HK-2 (cell line): ENCODE measurements at regions not wholly inside any gene's neighbourhood (a gene's known extent, or its start where the extent isn't known, plus 50 kb on each side); places are given as distances from the start of the nearest gene placed in this dataset.

Source experiments
- DNase-seq: peaks from one replicate; pipeline ENCODE4 v3.0.0-alpha.2; 2018; ENCODE audit not compliant: unreplicated experiment

DNA sequence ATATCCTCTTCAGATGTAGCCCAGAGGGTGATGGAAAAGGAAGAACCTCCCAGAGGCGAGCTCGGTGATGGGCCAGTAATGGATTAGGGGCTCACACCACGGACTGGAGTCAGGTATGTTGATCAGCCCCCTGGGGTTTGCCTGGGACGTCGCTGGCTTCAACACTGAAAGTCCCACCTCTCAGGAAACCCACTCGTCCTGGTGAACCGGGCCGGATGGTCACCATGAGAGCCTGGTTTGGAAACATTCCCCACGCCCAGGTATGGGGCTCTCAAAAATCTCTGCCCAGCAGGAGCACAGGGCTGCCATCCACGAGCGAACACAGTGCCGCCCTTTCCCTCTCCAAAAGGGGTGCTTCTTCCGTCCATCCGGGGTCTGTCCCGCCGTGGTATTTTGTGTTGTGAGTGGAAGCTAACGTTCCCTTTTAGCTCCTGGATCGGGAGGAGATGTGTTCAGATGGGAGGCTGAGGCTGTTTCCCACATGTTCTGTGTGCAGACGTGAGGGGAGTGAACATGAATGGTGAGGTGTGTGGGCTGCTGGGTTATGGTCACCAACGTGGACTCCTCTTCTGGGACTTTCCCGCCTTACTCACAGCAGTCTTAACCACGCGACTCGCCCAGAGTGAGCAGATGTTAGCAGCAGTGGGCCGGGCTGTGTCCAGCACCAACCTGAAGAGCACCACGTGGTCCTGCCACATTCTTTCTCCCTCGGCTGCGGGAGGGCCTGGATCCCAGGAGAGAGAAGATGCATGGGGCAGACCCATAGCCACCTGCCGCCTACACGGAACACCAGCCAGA is 139.2 kb downstream of the KIF26A start:
- no peak for DNase-seq

DNA sequence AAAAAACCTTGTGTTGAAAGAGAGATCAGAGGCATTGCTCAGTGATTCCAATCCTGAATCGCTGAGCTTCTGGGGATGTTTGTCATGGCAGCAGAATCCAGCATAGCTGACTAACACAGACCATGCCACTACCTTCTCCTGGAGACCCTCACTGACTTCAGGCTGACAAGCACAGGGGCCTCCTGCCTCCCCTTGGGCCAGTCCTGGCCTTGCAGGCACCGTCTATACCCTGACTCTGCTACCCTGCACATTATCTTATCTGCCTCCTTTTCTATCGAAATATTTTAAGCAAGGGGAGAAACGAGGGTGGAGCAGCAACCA is 139.8 kb downstream of the KIF26A start:
- no peak for DNase-seq

DNA sequence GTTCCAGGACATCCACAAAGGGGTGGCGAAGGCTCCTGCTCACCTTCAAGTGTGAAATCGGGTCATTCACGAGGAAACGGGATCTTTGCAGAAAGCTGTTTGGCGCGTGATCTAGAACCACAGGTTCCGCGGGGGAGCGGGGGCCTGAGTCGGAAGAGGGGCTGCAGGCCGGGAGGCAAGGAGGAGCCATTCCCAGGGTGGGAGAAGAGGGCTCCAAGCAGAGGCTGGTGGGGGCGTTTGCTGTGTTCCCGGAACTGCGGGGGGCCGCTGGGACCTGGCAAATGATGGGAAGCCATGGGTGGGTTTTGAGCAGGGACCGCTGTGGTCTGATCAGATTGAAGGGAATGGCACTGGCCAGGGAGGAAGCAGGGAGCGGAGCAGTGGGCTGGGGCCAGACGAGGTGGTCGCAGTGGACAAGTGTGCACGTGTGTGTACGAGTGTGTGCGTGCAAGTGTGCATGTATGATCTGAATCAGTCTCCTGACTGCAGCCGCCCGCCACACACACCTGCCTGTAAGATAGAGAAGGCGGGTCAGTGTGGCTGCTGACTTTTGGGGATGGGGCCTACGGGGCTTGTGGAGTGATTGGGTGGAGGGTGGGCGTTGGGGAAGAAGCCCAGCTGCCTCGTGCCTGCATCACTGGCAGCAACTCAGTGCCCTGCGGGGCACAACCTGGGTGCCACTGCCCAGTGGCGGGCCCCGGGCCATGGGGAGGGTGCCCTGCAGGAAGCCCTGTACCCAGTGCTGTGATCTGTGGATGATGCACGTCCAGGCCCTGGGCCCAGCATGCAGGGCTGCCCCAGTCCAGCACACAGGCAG is 141.9 kb downstream of the KIF26A start:
- DNase-seq: no peak

DNA sequence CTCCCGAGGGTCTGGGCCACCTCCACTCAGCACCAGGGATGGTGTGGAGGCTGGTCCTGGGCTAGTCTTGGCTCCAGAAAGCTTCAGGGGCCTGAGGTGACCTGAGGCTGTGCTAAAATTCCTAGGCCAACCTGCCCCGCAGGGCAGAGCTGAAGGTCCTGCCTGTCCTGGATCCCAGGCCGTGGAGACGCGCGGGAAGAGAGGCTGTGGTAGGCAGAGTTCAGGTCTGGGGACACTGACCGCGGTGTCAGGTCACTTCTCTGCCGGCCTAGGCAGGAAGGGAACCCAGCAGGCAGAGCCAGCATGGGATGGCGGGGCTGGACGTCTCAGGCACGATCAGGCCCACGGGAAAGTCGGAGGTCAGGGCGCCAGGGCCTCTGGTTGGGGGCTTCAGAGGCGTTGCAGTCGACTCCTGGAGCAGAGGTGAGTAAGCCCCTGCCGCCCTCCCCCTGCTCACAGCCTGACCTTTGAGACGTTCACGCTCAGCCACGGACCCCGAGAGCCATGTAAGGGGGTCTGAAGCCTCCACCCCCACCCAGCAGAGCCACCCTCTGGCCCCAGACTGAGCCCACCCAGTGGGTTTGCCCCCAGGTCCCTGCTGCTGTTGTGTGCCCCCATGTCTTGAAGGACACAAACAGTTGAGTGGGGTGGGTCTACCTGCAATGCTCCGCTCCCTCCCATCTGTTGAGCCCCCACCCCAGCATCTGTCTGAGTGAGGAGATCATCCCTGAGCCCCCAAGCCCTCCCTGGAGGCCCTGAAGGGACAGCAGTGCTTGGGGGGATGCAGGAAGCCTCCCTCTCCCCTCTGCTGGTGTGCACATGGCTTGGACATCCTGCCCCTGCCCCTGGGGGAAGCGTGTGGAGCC is 142.7 kb downstream of the KIF26A start:
- no peak for DNase-seq

DNA sequence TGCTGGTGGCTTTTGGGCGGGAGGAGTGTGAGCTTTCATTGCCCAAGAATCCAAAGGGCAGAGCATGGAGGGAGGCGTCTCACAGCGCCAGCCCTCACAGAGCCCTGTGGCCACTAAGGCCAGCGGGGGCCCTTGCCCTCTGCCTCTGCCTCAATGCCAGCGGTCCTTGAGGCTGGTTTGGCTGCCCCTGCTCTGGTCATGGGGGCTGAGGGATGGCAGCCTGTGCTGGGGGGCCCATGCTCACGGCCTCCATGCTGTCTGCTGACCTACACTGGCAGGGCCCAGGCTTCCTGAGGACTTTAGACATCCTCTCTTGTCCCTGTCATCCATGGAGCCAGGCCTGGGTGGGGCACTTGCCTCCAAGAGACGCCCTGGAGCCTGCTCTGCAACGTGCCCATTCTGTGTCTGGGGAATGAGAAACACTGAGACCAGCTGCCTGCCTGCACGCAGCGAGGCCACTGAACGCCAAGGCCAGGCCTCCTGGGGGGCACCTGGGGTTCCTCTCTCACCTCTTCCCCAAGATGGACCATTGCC is 143.4 kb downstream of the KIF26A start:
- no peak for DNase-seq

DNA sequence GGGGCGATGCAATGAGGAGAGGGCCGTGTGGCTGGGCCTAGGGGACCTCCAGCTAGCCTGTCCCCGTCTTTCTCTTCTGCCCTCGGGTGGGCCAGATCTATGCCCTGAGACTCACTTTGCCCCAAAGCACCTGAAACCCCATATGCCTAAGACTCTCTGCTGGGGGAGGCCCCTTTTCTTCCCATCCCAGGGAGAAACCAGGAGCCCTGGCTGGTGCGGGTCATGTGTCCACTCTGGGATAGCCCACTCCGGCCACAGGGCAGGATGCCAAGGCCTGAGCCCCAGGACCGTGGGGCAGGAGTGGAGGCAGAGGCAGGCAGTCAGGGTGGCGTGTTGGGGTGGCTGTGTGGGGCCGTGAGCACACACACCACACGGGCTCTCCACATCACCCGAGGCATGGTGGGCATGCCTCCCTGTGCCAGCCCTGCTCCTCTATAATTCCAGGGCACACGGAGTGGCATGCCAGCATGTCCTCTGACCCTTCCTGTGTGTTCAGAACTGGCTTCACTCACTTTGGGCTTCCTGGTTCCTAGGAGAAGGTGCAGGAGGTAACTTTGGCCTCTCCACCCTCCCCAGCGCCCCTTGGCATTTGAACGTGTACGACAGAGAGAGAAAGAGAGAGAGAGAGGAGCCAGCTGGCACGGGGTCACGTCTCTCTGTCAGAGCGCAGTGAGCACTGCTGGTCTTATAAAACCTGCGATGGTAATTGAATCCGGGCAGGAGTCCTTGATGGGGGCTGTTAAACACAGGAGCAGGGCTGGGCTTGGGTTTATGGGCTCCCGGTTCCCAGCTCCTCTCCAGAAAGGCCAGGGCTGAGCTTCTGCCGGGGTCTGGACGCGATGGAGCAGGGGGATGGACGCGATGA is 144.2 kb downstream of the KIF26A start:
- no peak for DNase-seq

DNA sequence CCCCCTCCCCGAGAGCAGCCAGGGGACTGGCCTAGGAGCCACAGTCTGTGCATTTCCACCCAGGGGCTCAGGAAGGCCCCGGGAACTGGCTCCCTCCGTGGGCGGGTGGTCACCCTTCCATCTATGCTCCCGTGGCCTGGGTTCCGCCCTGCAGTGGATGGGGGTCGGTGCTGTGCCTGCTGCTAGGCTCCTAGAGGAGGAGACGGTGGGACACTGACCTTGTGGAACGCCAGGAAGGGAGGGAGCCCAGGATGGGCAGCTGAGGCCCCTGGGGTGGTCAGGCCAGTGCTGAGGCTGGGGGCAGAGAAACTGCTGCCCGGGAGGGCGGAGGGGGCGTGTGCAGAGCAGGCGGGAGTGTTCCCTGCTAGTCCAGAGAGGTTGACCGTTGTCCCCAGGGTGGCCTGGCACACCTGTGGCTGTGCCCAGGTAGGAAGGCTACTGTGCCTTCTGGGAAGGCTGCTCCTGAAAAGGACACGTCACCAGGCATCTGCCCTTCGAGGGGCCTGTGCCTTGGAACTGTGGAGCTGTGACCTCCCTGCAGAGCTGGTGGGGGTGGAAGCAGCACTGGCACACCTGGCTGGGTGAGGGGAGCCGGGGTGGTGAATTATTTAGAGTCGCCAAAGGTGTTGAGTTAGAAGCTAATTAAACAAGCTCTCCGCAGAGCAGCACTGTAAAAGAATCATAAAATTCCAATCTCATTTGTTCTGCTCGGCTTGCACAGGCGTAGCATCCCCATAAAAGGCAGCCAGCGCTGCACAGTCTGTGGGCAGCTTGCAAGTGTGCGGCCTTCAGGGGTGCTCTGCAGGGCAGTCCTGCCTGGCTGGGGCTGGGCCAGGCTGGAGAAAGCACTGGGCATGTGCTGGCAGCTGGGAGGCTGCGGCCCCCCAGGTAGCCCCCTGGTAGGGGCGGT is 145.1 kb downstream of the KIF26A start:
- no peak for DNase-seq

DNA sequence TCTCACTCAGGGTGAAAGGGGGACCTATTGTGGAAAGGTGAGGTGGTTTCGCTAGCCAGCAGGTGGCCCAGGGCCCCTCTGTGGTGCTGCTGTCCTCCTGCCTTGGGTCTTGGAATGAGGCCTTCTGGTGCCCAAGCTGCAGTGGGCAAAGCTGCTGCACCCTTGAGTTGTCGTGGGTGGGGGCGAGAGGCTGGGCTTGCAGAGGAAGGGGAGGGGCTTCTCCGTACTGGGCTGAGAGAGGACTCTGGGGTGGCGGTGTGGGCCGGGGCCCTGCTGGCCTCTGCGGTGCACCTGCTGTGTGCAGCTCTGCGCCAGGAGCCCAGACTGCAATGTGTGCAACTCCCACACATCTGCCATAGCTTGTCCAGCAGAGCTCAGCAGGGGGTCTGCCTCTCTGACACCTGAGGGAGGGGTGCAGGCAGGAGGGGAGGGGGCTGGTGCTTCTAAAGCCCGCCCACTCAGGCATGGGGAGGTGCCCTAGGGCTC is 145.8 kb downstream of the KIF26A start:
- no peak for DNase-seq

DNA sequence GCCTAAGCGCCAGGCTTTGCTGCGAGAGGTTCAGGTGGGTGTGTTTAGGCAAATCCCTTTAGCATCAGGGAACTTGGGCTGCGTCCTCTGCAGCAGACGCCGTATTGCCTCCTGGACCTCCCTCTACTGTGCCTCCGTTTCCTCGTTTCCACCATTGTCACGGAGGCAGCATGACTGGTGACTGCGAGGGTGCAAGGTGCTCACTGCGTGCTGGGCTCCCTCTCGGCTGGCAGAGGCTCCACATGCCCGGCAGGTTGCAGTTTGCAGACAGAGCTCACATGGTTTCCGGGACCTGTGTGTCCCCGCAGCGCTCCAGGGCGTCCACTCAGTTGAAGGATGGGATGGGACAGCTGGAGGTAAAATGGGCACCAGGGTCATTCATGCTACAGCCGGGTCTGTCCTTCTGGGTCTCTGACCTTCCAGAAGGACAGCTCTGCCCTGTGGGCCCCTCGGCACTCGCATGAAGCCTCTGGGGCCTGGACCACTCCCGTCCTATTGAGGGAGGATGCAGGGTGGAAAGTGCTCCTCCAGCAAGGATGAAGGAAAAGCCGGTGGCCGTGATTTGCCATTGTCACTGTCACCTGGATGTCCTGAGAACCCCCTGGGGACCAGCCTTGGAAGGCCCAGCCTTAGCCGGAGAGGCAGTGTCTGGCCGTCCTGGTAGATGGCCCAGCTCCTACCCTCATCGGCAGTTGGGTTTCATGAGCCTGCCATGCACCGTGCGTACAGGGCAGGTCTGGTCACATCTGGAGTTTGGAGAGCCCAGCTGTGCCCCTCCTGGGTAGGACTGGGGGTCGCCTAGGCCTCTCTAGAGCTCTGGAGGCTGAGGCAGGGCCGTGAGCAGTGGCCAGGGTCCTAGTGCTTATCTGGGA is 146.5 kb downstream of the KIF26A start:
- DNase-seq: no peak

DNA sequence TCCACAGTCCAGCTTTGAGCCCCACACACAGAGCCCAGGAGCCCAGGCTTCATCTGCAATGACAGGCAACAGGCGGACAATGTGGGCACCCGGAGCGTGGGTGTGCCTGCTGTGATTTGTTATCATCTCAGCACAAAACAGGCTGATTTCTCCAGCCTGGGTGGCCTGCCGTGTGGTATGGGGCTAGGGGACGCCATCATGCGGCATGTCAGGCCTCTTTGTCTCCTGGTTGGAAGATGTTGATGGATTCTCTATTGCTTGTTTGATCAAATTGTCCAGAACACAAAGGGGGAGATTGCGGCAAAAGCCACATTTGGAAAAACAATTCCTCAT is 147.1 kb downstream of the KIF26A start:
- no peak for DNase-seq

DNA sequence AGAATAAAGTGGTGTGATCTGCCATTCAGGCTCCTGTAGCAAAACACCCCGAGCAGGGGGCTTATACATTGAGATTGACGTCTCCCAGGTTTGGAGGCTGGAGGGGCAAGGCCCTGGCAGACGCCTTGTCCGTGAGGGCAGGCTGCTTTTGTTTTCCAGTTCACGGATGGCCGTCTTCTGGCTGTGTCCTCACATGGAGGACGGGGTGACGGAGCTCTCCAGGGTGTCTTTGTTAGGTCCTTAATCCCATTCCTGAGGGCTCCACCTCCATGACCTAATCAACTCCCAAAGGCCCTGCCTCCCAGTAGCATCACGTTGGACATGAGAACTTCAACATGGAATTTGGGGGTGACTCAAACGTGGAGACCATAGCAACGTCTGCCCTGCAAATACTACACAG is 147.7 kb downstream of the KIF26A start:
- DNase-seq: no peak

DNA sequence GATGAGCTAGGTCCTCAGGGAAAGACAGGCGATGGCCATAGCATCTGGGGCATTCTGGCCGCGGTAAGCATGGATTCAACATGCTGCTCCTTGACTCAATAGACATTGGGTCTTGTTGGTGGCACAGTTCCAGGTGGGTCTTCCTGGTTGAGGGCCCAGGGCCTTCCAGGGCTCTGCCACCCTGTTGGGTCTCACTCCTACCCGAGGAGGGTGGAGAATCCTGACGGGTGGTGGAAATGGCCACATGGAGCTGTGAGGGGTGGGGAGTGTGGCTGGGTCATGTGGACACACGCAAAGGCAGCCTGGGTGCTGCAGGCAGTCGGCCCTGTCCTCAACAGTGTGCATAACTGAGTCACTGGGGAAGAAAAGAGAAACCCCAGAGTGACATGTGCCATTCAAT is 148.1 kb downstream of the KIF26A start:
- no peak for DNase-seq

DNA sequence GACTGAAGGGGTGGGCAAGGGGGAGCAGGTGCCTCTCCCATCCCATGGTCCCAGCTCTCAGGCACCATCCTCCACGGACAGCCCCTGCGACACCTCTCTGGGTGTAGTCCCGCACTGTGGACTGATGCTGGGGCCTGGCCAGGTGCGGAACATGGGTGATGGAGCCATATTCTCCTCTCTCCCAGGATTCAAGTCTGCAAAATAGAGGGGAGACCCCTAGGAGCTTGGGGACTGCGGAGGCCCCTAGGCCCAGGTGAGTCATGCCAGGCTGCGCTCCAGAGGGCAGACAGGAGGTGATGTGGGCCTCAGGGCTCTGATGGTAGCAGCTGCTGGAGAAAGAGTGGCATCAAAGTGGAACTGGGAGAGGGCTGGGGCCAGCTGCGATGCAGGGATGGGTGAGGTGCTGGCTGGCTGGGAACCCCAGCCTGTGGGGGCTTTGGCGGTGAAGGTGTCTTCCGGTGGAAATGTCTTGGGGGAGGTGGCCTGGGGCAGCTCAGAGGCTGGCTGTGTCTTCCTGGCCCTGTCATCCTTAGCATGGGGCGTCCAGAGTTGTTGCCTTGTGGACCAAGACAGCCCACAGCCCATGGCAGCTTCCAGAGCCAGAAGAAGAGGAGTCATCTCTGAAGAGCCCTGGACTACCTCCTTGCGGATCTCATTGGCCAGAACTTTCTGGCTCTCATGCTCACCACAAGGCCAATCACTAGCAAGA is 149.1 kb downstream of the KIF26A start:
- DNase-seq: no peak

DNA sequence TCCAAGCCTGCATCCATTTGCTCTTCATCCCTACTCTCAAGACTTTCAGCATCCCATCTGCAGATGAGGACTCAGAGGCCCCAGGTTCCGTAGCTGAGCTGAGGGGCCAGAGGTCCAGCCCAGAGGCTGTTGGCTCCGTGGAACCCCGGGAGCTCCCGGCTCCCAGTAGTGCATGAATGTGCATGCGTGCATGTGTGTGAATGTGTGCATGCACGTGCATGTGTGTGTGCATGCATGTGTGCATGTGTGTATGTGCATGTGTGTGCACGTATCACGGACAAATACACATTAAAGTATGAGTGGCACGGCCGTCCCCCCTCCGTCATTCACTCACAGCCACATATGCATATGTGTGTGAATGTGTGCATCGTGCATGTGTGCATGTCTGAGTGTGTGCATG is 149.9 kb downstream of the KIF26A start:
- DNase-seq: no peak

DNA sequence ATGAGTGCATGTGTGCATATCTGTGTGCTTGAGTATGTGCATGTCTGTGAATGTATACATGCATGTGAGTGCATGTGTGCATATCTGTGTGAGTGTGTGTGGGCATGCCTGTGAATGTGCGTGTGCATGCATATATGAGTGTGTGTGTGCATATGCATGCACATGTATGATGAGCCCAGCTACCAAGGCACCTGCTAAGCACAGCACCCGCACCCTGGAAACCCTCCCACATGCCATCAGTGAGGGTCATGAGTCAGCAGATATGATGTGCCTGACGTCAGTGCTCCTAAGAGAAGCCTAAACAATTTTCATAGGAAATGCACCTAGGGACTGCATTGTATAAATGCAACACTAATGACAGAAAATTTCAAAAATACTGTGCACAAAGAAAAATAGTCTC is 151.1 kb downstream of the KIF26A start:
- no peak for DNase-seq

DNA sequence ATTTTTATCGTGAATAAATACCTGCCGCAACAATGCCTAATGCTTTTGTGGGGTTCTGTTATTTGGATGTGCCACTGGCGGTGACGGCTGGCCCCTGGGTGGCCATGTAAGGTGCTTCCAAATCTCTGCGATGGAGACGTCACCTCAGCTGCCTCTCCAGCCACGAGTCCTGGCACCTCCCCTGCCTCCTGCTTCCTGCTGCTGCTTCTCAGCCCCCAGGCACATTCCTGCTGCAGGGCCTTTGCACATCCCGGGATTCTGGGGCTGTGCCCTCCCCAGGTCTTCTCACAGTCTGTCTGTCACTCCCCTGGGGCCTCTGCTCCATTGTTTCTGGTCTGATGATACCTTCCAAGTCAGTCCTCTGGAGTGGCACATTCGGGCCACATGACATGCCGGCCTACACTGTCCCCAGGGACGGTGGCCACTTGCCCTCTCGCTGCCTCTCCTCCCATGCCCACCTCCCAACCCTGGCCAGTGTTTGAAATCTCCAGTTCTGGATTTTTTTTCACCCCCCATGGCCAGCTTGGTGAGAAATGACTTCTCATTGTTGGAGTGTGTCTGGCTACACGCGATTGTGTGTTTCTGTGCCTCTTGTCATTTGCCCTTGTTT is 151.8 kb downstream of the KIF26A start:
- DNase-seq: no peak

DNA sequence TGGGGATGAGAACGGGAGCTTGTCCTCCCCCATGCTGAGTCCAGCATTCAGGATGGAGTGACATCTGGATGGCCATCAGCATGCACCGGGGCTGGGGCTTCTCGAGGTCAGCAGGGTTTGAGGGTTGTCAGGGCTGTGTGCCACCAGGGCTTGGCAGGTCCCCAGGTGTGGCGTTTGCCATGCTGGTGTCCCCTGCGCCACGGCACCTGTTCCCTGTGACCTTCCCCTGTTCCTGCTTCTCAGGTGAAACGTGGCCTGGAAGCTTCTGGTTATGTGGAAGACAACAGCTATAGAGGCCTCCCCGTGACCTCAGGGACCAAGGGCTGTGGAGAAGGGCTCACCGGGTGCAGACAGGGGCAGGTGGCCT is 152.4 kb downstream of the KIF26A start:
- DNase-seq: no peak
